GM21528 (cell line): ENCODE measurements at regions not wholly inside any gene's neighbourhood (a gene's known extent, or its start where the extent isn't known, plus 50 kb on each side); places are given as distances from the start of the nearest gene placed in this dataset.
"Not testable (repeated sequence)": the region's sequence is repeated elsewhere in the genome, so short reads cannot be mapped to it uniquely, and the experiment has no call there.

Source experiments
- ATAC-seq: cut with Tn5 transposase; IDR thresholded peaks from one replicate; pipeline ENCODE4 v1.9.1; 2021; ENCODE audit warnings: mild to moderate bottlenecking, moderate library complexity; ENCODE audit not compliant: unreplicated experiment, low FRiP score

DNA sequence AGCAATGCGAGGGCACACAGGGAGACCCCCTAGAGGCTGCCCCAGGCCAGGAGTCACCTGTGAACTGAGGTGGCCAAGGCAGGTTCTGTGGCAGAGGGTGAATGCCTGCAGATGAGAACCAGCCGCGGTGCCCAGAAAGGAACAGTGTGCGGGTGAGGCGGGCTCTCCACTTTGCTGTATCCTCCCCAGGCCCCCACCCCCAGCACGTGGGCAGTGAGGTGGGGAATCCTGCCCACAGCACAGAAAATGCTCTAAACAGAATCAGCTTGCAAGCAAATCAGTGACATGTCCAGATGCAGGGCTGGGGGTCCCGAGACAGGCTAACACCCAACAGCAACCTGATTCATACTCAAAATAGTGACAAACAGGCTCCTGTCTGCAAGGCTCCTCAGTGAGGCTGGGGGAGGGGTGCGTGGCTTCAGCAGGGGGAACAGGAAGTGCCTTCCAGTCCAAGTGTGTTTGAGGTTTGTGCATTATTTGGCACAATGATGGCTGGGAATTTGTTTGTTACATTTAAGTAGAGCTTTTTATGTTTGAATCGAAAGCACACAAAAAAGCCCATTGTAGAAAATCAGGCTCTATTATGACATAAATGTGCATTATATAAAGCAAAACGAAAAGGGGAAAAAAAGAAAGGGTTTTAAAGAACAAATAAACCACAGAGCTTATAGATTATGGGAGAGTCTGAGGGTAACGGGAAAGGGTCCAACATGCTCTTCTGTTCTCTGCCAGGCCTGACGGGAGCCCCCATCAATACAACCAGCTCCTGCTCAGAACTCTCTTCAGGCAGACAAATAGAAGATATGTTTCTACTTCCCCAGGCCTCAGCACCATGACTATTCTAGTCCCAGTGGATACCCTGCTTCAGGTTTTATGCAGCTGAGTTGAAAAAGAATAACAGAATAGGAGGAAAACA is 201.3 kb downstream of the HSD17B3 start:
- no peak for ATAC-seq

DNA sequence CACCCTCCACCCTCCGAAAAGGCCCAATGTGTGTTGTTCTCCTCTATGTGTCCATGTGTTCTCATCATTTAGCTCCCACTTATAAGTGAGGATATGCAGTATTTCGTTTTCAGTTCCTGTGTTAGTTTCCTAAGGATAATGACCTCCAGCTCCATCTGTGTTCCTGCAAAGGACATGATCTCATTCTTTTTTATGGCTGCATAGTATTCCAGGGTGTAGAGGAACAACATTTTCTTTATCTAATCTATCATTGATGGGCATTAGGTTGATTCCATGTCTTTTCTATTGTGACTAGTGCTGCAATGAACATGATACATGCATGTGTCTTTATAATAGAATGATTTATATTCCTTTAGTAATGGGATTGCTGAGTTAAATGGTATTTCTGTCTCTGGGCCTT is 211.3 kb downstream of the HSD17B3 start:
- not testable (repeated sequence) for ATAC-seq

- no peak for ATAC-seq
Observed at GRCh38 chr9:96089452-96090085, 212.4 kb downstream of the HSD17B3 start.

- ATAC-seq = no peak
Observed at GRCh38 chr9:96088510-96088909, 213.0 kb downstream of the ERCC6L2 start.

- ATAC-seq = no peak
Observed at GRCh38 chr9:96087669-96088299, 212.3 kb downstream of the ERCC6L2 start.

DNA sequence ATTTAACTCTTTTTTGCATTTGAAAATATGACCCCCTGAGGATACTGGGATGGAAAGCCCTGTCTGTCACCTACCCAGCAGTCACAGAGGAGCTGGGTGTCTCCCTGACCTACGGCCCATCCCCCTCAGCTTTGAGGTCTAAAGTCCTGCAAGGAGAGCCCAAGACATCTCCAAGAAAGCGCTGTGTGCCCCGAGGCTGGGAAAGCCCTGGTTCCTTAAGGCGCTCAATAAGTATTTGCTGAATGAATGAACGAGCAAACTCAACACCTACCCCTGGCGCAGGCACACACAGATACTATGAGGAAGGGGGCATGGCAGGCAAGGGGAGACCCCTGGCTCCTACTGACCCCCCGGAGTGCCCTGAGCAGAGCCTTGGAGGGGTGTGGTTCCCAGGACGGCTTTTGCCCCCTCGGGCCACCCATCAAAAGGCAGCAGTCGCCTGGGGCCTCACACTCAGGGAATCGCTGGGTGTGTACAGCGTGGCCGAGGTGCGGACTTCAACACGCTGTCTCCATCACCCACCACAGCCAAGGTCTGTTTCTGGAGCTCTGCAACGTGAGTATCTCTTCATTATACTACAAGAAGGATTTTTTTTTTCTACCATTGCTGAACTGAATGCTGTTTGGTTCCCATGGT is 211.6 kb downstream of the ERCC6L2 start:
- ATAC-seq = no peak

GRCh38 chr9:96085491-96086143 is 210.1 kb downstream of the ERCC6L2 start:
- ATAC-seq = no peak

DNA sequence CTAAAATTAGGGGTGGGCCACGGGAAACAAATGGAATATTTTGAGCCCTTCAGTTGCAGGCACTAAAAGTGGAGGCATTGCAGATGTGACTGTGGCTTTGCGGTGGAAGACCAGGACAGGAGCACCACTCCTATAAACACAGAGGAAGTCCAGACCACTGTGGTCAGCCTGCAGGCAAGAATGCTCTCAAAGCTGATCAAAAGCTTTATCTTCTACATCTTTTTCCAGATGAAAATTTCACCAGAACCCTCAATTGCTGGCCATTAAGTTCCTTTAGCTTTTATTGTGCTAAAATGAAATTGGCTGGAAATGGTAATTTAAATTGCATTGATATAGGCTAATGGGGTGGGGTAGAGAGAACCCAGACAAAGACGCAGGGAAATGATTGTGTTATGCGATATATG is 208.8 kb downstream of the ERCC6L2 start:
- no peak for ATAC-seq

DNA sequence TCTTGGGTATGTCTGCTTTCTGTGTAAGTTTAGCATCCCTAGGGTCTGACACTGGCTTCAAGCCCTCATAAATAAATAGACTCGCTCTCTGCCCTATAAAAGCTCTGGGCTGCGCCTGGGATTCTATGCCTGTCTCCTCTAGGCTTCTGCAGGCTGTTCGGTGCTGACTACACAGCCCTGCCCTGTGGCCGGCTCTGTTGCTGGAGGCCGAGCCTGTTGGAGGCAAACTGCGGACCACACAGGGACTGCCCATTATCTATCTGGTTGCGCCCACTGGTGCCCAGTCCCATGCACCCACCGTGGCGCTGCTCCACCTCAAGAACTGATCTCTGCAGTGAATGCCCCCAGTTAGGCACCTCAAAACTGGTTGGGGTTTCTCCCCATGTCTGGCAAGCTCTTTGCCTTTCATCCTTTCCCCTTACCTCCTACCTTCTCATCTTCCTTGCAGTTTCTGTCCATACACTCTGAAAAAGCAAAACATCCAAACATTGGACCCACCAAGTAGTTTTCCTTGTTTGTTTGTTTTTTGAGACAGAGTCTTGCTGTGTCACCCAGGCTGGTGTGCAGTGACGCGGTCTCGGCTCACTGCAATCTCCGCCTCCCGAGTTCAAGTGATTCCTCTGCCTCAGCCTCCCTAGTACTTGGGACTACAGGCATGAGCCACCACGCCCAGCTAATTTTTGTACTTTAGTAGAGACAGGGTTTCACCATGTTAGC is 207.2 kb downstream of the ERCC6L2 start:
- ATAC-seq = no peak

GRCh38 chr9:96080364-96080763 is 204.9 kb downstream of the ERCC6L2 start:
- no peak for ATAC-seq

GRCh38 chr9:96079779-96080178 is 204.3 kb downstream of the ERCC6L2 start:
- no peak for ATAC-seq

DNA sequence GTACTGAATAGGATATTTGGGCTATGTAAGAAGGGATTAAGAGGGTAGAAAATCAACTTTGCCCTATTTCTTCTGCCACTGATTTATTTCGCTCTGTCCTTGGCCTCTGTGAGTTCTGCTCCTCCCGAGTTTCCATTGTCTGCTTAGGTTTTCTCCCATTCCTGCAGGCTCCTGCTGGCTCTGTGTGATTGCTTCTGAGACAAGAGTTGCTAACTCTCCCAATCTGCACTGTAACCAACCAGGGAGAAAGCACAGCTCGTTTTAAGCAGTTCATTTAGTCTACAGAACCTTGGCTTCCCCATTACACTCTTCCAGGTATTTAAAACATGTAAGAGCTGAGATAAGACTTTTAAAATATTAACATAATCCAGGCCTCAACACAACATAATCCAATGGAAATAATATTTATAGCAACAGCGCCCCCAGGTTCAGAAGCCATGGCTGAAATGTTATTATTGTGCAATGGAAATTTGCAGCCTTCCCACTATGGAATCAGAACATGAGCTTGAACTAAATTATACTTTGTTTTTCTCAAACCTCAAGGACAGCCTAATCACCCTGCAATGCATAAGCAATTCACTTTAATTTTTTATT is 203.5 kb downstream of the ERCC6L2 start:
- ATAC-seq = no peak

GRCh38 chr9:96075757-96076156 is 200.3 kb downstream of the ERCC6L2 start:
- no peak for ATAC-seq

DNA sequence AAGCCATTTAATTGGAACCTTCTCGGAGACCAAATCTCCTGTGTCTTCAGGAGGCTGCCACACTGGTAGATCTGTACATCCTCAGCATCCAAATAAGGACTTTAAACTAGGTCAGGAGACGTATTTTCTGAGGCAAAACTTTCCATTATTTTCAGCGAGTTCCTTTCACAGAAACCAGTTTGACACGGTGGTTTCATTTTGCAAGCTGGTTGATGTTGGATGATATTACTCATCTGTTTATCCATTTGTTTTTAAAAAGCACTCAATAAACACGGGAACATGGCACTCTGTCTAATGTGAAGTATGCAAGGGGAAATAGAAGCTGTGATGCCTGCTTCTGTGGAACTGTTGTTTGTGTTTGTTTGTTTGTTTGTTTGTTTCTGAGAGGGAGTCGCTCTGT is 199.6 kb downstream of the ERCC6L2 start:
- no peak for ATAC-seq

GRCh38 chr9:96073531-96074480 is 198.3 kb downstream of the ERCC6L2 start:
- ATAC-seq = no peak

GRCh38 chr9:96072930-96073329 is 197.4 kb downstream of the ERCC6L2 start:
- ATAC-seq = no peak

- ATAC-seq = no peak
Observed at GRCh38 chr9:96071815-96072124, 196.3 kb downstream of the ERCC6L2 start.

- no peak for ATAC-seq
Observed at GRCh38 chr9:96071076-96071814, 195.8 kb downstream of the ERCC6L2 start.
